Pancreas (tissue), 10 donors: ENCODE measurements at regions not wholly inside any gene's neighbourhood (a gene's known extent, or its start where the extent isn't known, plus 50 kb on each side); places are given as distances from the start of the nearest gene placed in this dataset.
"Not testable (repeated sequence)": the region's sequence is repeated elsewhere in the genome, so short reads cannot be mapped to it uniquely, and the experiment has no call there.

Source experiments
- ATAC-seq, 4 donors: fragments of 200-7000 bp; cut with Tn5 transposase; one replicate each; pipeline versions ENCODE4 v1.8.0 to v1.9.1; 2020; ENCODE audit warnings: mild to moderate bottlenecking in 4 of 4, moderate library complexity in 4 of 4
- DNase-seq, 6 donors: peaks; one replicate each; pipeline ENCODE4 v3.0.0-alpha.2; 2020
- FAIRE-seq: peaks from 2 replicates; lab custom pipeline; 2012; peaks lifted over from hg19 to GRCh38; lab: Jason Lieb, UNC
- H3K27ac ChIP-seq, 4 donors: fragments of 200-600 bp; sonication (generic); 1 replicate in 3 of 4; 2 replicates in 1 of 4; pipeline versions ENCODE4 v1.5.0 to v1.8.0; 2020
- H3K27me3 ChIP-seq, 4 donors: fragments of 200-600 bp; one replicate each; pipeline ENCODE4 v1.8.0; 2021
- H3K36me3 ChIP-seq, 3 donors: fragments of 200-600 bp; sonication (generic) in 1 of 3; one replicate each; pipeline versions ENCODE4 v1.5.0 to v1.8.0; 2020 to 2021
- H3K4me1 ChIP-seq, 3 donors: fragments of 200-600 bp; one replicate each; pipeline ENCODE4 v1.8.0; 2021
- H3K4me3 ChIP-seq, 4 donors: fragments of 200-600 bp; sonication (generic) in 2 of 4; one replicate each; pipeline versions ENCODE4 v1.5.0 to v1.8.0; 2020 to 2021
- H3K9me3 ChIP-seq, 4 donors: fragments of 200-600 bp; one replicate each; pipeline ENCODE4 v1.8.0; 2021
- WGBS, 2 donors: extraction: QIAGEN DNeasy Blood & Tissue Kit; methylation state at CpG; one replicate each; pipeline ENCODE4 v1.1.7; 2013; 5-methylcytosine and 5-hydroxymethylcytosine counted together
- intact Hi-C, 3 donors: fragments of 100-400 bp; cut with DNase I; formaldehyde crosslinking; loops; one replicate each; pipeline versions ENCODE4 v1.11.1 to v1.14.2; 2022
- TF ChIP-seq, protein P1 (sequence below), 4 donors: fragments of 200-600 bp; sonication (generic) in 3 of 4; IDR thresholded peaks; one replicate each; pipeline versions ENCODE4 v1.5.0 to v1.8.0; 2021; ENCODE audit warnings: antibody characterized with exemption in 4 of 4
- donor health status: healthy with polysubstance abuse.
- donor health status: DM: no; HTN: no; CAD: no; lungs with moderate emphysema.
- donor health status: DM: no; HTN: no; CAD: no.
- donor health status: control.
- donor health status: control.
- donor health status: Bipolar disorder and iron deficiency.
- donor health status: DM: yes; HTN: yes; CAD: no.
- donor health status: DM: no; HTN: no; CAD: no.
- donor health status: DM: no; HTN: no; CAD: no.
- donor health status: DM: yes; HTN: yes; CAD: no.

DNA sequence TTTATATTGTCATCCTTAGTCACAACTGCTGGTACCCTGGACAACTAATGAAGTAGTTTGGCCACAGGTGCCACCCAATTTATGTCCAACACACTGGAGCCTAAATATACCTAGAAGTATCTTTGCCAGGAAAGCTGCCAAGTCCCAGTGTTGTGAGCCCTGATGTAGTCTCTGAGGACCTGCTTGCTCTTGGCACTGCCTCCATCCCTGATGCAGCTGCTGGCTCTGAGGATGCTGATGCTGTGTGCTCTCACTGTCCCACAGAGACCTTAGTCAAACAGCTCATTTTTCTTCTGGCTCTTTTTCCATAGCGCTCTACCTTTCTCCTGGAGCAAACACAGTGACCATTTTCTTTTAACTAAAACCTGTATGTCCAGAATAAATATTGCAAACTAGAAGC, 1535.4 kb upstream of the ADGRL3 start:
- TF ChIP-seq, protein P1, sequence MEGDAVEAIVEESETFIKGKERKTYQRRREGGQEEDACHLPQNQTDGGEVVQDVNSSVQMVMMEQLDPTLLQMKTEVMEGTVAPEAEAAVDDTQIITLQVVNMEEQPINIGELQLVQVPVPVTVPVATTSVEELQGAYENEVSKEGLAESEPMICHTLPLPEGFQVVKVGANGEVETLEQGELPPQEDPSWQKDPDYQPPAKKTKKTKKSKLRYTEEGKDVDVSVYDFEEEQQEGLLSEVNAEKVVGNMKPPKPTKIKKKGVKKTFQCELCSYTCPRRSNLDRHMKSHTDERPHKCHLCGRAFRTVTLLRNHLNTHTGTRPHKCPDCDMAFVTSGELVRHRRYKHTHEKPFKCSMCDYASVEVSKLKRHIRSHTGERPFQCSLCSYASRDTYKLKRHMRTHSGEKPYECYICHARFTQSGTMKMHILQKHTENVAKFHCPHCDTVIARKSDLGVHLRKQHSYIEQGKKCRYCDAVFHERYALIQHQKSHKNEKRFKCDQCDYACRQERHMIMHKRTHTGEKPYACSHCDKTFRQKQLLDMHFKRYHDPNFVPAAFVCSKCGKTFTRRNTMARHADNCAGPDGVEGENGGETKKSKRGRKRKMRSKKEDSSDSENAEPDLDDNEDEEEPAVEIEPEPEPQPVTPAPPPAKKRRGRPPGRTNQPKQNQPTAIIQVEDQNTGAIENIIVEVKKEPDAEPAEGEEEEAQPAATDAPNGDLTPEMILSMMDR (IDR thresholded peaks at IDR 0.05), result no peak

DNA sequence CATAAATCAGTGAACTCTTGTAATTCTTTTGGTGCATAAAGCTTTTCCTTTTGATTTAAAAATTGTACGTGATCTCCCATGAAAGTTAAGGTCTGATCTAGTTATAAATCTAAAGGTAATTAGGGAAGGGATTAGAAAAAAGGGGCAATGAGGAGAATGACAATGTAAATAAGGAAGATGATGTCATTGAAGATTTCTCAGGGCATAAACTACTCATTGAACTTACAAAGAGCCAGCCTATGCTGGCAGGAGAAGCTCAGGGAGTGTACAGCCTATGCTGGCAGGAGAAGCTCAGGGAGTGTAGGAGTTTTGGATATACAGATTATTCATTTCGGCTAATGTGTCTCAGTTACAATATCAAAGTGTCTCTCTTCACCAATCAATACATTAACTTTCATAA, 1533.5 kb upstream of the ADGRL3 start:
- Histone ChIP-seq H3K27me3 (no peaks in the 10 kb centered on the region), H3K4me3 (no peak overlapping the region), H3K4me1 (no peaks in the 10 kb centered on the region), H3K36me3 (no peaks in the 10 kb centered on the region), H3K27ac (no peak overlapping the region), H3K9me3 (no peaks in the 10 kb centered on the region)
- no peak for DNase-seq
- TF ChIP-seq, protein P1 (IDR thresholded peaks at IDR 0.05), result no peak
- no peak for ATAC-seq
- intact Hi-C loops, result no loop called here
- no peak for FAIRE-seq
- WGBS, 2 donors, result 77 to 83% methylated on average over 2 of the region's 2 CpGs

More for the DNA sequence above, 1535.4 kb upstream of the ADGRL3 start:
- no peaks in the 10 kb centered on the region for H3K4me1 ChIP-seq
- ATAC-seq (no peak), FAIRE-seq (no peak), DNase-seq (no peak)
- intact Hi-C loops, result no loop called here
- H3K27me3 ChIP-seq, result no peaks in the 10 kb centered on the region
- no peaks in the 10 kb centered on the region for H3K36me3 ChIP-seq
- H3K9me3 ChIP-seq, result no peaks in the 10 kb centered on the region
- no peak overlapping the region for H3K27ac ChIP-seq
- no peak overlapping the region for H3K4me3 ChIP-seq
- 93 to 100% methylated on average over 1 of the region's 1 CpG for WGBS, 2 donors

DNA sequence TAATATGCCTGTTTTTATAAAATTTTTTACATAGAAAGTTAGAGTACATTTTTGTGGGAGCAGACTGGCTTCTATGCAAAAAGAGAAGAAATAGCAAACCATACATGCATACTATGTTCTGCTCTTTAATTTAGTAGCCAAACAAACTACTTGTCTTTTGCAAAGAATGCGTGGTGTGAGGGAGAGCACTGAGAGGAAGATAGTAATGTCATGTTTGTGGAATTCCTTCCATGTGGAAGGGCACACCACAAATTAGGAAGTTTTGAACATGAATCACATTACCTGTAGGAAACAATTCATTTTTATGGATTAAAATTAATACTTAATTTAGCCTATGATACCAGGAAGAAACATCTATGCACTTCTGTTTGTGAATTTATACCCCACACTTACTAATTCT, 1529.1 kb upstream of the ADGRL3 start:
- DNase-seq (no peak), ATAC-seq (no peak), FAIRE-seq (no peak)
- H3K4me1 ChIP-seq, result no peaks in the 10 kb centered on the region
- H3K9me3 ChIP-seq, result no peaks in the 10 kb centered on the region
- TF ChIP-seq, protein P1 (IDR thresholded peaks at IDR 0.05), result no peak
- no peaks in the 10 kb centered on the region for H3K27me3 ChIP-seq
- no peak overlapping the region for H3K27ac ChIP-seq
- no peaks in the 10 kb centered on the region for H3K36me3 ChIP-seq
- intact Hi-C loops, result no loop called here
- WGBS, 2 donors, result 89 to 95% methylated on average over 1 of the region's 1 CpG
- H3K4me3 ChIP-seq, result no peak overlapping the region

DNA sequence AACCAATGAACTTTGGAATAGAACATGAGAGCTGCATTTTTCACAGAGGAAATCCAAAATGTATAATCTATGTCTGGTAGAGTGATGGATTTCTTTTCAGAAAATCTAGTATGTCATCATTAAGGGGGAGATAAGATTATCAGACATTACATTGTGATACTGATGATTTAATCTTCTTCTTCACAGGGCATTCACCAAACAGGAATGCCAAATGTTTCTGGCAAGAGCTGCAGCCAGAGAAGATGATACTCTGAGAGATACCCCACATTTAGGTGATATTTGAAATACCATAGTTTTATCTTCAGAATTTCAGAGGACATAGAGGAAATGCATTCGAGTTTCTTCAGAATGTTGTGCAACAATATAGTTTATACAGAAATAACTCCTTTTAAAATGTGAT, 1523.7 kb upstream of the ADGRL3 start:
- no peak for ATAC-seq
- Histone ChIP-seq H3K27ac (no peak overlapping the region), H3K36me3 (no peaks in the 10 kb centered on the region), H3K4me1 (no peaks in the 10 kb centered on the region), H3K27me3 (no peaks in the 10 kb centered on the region), H3K4me3 (no peak overlapping the region), H3K9me3 (peaks cover 0 to 3% (median 0%) of the 10 kb centered on the region in 4 donors)
- intact Hi-C loops, result no loop called here
- TF ChIP-seq, protein P1 (IDR thresholded peaks at IDR 0.05), result no peak
- no peak for FAIRE-seq
- no peak for DNase-seq
- WGBS, 2 donors, result 38 to 52% methylated on average over 1 of the region's 1 CpG

DNA sequence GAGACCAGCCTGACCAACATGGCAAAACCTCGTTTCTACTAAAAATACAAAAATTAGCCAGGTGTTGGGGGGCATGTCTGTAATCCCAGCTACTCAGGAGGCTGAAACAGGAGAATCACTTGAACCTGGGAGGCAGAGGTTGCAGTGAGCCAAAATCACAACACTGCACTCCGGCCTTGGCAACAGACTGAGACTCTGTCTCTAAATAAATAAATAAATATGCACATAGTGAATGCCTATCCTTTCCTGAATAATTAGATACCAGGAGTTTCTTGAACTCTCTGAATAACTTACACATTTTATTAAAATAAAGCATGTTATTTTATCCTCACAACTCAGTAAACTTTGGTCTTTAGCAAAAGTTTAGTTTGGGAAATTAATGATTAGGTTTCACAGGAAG, 1523.1 kb upstream of the ADGRL3 start:
- H3K27ac ChIP-seq, H3K36me3 ChIP-seq, H3K27me3 ChIP-seq, H3K9me3 ChIP-seq, ATAC-seq, H3K4me3 ChIP-seq, intact Hi-C loops, H3K4me1 ChIP-seq, FAIRE-seq, DNase-seq: not testable (repeated sequence)
- 79 to 85% methylated on average over 2 of the region's 2 CpGs for WGBS, 2 donors
